Erythroblast (primary cell): ENCODE measurements at regions not wholly inside any gene's neighbourhood (a gene's known extent, or its start where the extent isn't known, plus 50 kb on each side); places are given as distances from the start of the nearest gene placed in this dataset.

ENCODE experiments used
- GATA1 ChIP-seq: IDR thresholded peaks from 2 replicates; pipeline ENCODE4 v1.6.1; 2011; ENCODE audit warnings: low read depth, mild to moderate bottlenecking, control low read depth, low read length, moderate library complexity
- POLR2A ChIP-seq: IDR thresholded peaks from 2 replicates; pipeline ENCODE4 v1.6.1; 2011; ENCODE audit warnings: mild to moderate bottlenecking, low read length

GRCh38 chr4:79489506-79489905 lies 81.5 kb upstream of the GK2 start:
- TF ChIP-seq POLR2A: no peak
- TF ChIP-seq GATA1: no peak
